Esophagus squamous epithelium (tissue), 4 donors: ENCODE measurements at regions not wholly inside any gene's neighbourhood (a gene's known extent, or its start where the extent isn't known, plus 50 kb on each side); places are given as distances from the start of the nearest gene placed in this dataset.

Source experiments
- POLR2A ChIP-seq, 4 donors: fragments of 450-650 bp; IDR thresholded peaks; one replicate each; pipeline ENCODE4 v1.6.1; 2017; ENCODE audit warnings: antibody characterized with exemption in 4 of 4, mild to moderate bottlenecking in 4 of 4, moderate library complexity in 3 of 4
- TF ChIP-seq, protein P1 (sequence below), 6 experiments: fragments of 450-650 bp in 4 of 6; fragments of 200-600 bp in 2 of 6; sonication (generic) in 2 of 6; IDR thresholded peaks; one replicate each; pipeline ENCODE4 v1.5.1; 2016 to 2019; ENCODE audit warnings: antibody characterized with exemption in 6 of 6, mild to moderate bottlenecking in 4 of 6, moderate library complexity in 4 of 6

DNA sequence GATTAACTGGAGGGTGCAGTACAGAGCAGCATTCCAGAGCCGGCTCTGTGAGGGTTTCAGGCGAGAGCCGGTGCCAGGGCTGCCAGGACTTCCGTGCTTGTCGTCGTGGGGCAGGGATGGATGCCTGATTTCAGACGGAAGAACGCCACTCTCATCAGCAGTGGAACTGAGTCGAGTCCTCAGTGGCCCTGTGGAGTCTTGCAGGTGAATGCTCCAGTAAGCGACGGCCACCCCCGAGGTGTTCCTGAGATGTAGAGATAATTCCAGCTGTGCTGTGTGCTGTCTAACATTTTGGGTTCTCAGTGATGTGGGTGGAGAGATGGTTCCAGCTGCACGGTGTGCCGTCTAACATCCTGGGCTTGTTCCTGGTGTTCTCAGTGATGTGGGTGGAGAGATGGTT lies 103.1 kb upstream of the ALKAL2 start:
- TF ChIP-seq, protein P1, sequence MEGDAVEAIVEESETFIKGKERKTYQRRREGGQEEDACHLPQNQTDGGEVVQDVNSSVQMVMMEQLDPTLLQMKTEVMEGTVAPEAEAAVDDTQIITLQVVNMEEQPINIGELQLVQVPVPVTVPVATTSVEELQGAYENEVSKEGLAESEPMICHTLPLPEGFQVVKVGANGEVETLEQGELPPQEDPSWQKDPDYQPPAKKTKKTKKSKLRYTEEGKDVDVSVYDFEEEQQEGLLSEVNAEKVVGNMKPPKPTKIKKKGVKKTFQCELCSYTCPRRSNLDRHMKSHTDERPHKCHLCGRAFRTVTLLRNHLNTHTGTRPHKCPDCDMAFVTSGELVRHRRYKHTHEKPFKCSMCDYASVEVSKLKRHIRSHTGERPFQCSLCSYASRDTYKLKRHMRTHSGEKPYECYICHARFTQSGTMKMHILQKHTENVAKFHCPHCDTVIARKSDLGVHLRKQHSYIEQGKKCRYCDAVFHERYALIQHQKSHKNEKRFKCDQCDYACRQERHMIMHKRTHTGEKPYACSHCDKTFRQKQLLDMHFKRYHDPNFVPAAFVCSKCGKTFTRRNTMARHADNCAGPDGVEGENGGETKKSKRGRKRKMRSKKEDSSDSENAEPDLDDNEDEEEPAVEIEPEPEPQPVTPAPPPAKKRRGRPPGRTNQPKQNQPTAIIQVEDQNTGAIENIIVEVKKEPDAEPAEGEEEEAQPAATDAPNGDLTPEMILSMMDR (IDR thresholded peaks at IDR 0.05), result no peak
- no peak for TF ChIP-seq POLR2A (IDR thresholded peaks at IDR 0.05)
